IMR-90 (cell line): ENCODE measurements at regions not wholly inside any gene's neighbourhood (a gene's known extent, or its start where the extent isn't known, plus 50 kb on each side); places are given as distances from the start of the nearest gene placed in this dataset.

ENCODE experiments used
- ATAC-seq: fragments of 200-7000 bp; cut with Tn5 transposase; 2 replicates; pipeline ENCODE4 v1.9.1; 2020; ENCODE audit warnings: low read depth, mild to moderate bottlenecking, moderate library complexity
- BruUV-seq: library from RNA; stranded (reverse); fragments of 400-500 nt; replicated peaks from 2 replicates; lab custom pipeline; 2021; lab: Mats Ljungman, UMichigan
- CTCF ChIA-PET: fragments of 300-600 bp; formaldehyde crosslinking; extraction: SDS; loops from one replicate; lab custom pipeline; 2021; ENCODE audit warnings: antibody characterized with exemption; lab: Yijun Ruan, JAX
- POLR2A ChIA-PET: fragments of 300-600 bp; sonication (Branson Sonifier 250); formaldehyde crosslinking; loops from one replicate; lab custom pipeline; 2022; ENCODE audit warnings: antibody characterized with exemption; ENCODE audit not compliant: unreplicated experiment; lab: Charles Lee
- DNase-seq: peaks from one replicate; pipeline ENCODE4 v3.0.0; 2013
- H2AFZ ChIP-seq: replicated peaks from 2 replicates; pipeline ENCODE3; 2013; ENCODE audit warnings: low read length, mild to moderate bottlenecking; ENCODE audit not compliant: poor library complexity
- H2AK5ac ChIP-seq: 2 replicates; pipeline ENCODE4 v1.6.1; 2013; ENCODE audit warnings: low read depth, low read length, inconsistent platforms
- H2AK9ac ChIP-seq: replicated peaks from 2 replicates; pipeline ENCODE3; 2013; ENCODE audit warnings: mild to moderate bottlenecking, low read depth, low read length, moderate library complexity; ENCODE audit not compliant: poor library complexity
- H2BK120ac ChIP-seq: 2 replicates; pipeline ENCODE4 v1.6.1; 2013; ENCODE audit warnings: low read depth, low read length, inconsistent platforms
- H2BK15ac ChIP-seq: 3 replicates; pipeline ENCODE4 v1.6.1; 2013; ENCODE audit warnings: low read depth, low read length, inconsistent platforms
- H2BK20ac ChIP-seq: 2 replicates; pipeline ENCODE4 v1.6.1; 2013; ENCODE audit warnings: low read depth, mild to moderate bottlenecking, inconsistent platforms, low read length, moderate library complexity
- H2BK5ac ChIP-seq: 2 replicates; pipeline ENCODE4 v1.6.1; 2013; ENCODE audit warnings: mild to moderate bottlenecking, low read depth, low read length, inconsistent platforms; ENCODE audit not compliant: poor library complexity, severe bottlenecking
- H3K14ac ChIP-seq: replicated peaks from 2 replicates; pipeline ENCODE4 v1.6.1; 2013; ENCODE audit warnings: low read depth, low read length, inconsistent platforms
- H3K18ac ChIP-seq: 2 replicates; pipeline ENCODE4 v1.6.1; 2013; ENCODE audit warnings: low read depth, low read length, control low read depth
- H3K23ac ChIP-seq: 2 replicates; pipeline ENCODE4 v1.6.1; 2013; ENCODE audit warnings: low read depth, low read length, inconsistent platforms
- H3K27ac ChIP-seq: 2 replicates; pipeline ENCODE4 v1.5.1; 2013; ENCODE audit warnings: mild to moderate bottlenecking, control low read depth, low read length; ENCODE audit not compliant: insufficient read depth
- H3K27me3 ChIP-seq: 2 replicates; pipeline ENCODE4 v1.6.1; 2013; ENCODE audit warnings: low read length; ENCODE audit not compliant: control insufficient read depth, insufficient read depth
- H3K36me3 ChIP-seq: 2 replicates; pipeline ENCODE4 v1.6.1; 2013; ENCODE audit warnings: low read length, mixed read lengths; ENCODE audit not compliant: control insufficient read depth, insufficient read depth
- H3K4ac ChIP-seq: 2 replicates; pipeline ENCODE4 v1.6.1; 2013; ENCODE audit warnings: low read depth, low read length, inconsistent platforms
- H3K4me1 ChIP-seq: 2 replicates; pipeline ENCODE4 v1.6.1; 2013; ENCODE audit warnings: low read length, mixed read lengths; ENCODE audit not compliant: control insufficient read depth, insufficient read depth
- H3K4me2 ChIP-seq: 2 replicates; pipeline ENCODE4 v1.6.1; 2013; ENCODE audit warnings: low read depth, mild to moderate bottlenecking, control low read depth, low read length, moderate library complexity
- H3K4me3 ChIP-seq: 2 replicates; pipeline ENCODE4 v1.5.1; 2013; ENCODE audit warnings: low read depth, mild to moderate bottlenecking, control low read depth, low read length, moderate library complexity; ENCODE audit not compliant: insufficient read depth
- H3K56ac ChIP-seq: 2 replicates; pipeline ENCODE4 v1.6.1; 2013; ENCODE audit warnings: low read length, inconsistent platforms; ENCODE audit not compliant: insufficient read depth; ENCODE audit errors: extremely low read depth
- H3K79me1 ChIP-seq, 2 experiments: 2 replicates each; pipeline ENCODE4 v1.6.1; 2013; ENCODE audit warnings: low read length in 2 of 2, inconsistent platforms in 1 of 2, low read depth in 1 of 2
- H3K9ac ChIP-seq: 2 replicates; pipeline ENCODE4 v1.6.1; 2013; ENCODE audit warnings: low read depth, low read length, control low read depth
- H3K9me1 ChIP-seq: 2 replicates; pipeline ENCODE4 v1.6.1; 2013; ENCODE audit warnings: low read length, inconsistent platforms; ENCODE audit not compliant: insufficient read depth
- H3K9me3 ChIP-seq: 2 replicates; pipeline ENCODE4 v1.6.1; 2013; ENCODE audit warnings: low read length; ENCODE audit not compliant: control insufficient read depth, insufficient read depth
- H4K20me1 ChIP-seq: 2 replicates; pipeline ENCODE4 v1.6.1; 2013; ENCODE audit warnings: low read length, inconsistent platforms; ENCODE audit not compliant: insufficient read depth
- H4K5ac ChIP-seq: 2 replicates; pipeline ENCODE4 v1.6.1; 2013; ENCODE audit warnings: mild to moderate bottlenecking, low read depth, low read length, control low read depth
- H4K8ac ChIP-seq, 2 experiments: 2 replicates each; pipeline ENCODE4 v1.6.1; 2013; ENCODE audit warnings: low read depth in 2 of 2, low read length in 2 of 2, control low read depth in 1 of 2, inconsistent platforms in 1 of 2
- H4K91ac ChIP-seq: 2 replicates; pipeline ENCODE4 v1.6.1; 2013; ENCODE audit warnings: low read depth, low read length, inconsistent platforms; ENCODE audit not compliant: insufficient read depth
- BHLHE40 ChIP-seq: fragments of 150-350 bp; IDR thresholded peaks from 2 replicates; pipeline ENCODE4 v1.6.1; 2016; ENCODE audit warnings: mild to moderate bottlenecking, low read depth, low read length
- CEBPB ChIP-seq: IDR thresholded peaks from 2 replicates; pipeline ENCODE4 v1.6.1; 2012; ENCODE audit warnings: low read depth, low read length, improper control_type of control experiment
- CHD1 ChIP-seq: IDR thresholded peaks from 2 replicates; pipeline ENCODE4 v1.6.1; 2012; ENCODE audit warnings: low read depth, low read length, improper control_type of control experiment
- CTCF ChIP-seq: conservative IDR thresholded peaks from 2 replicates; pipeline ENCODE4 v1.5.1; 2012; ENCODE audit warnings: mild to moderate bottlenecking, low read depth, low read length, improper control_type of control experiment
- ELK1 ChIP-seq: fragments of 150-350 bp; IDR thresholded peaks from 2 replicates; pipeline ENCODE4 v1.6.1; 2016; ENCODE audit warnings: low read depth, mild to moderate bottlenecking, low read length, moderate library complexity, borderline replicate concordance
- FOS ChIP-seq: fragments of 150-350 bp; IDR thresholded peaks from 2 replicates; pipeline ENCODE4 v1.6.1; 2016; ENCODE audit warnings: low read depth, low read length
- MAFK ChIP-seq: IDR thresholded peaks from 2 replicates; pipeline ENCODE4 v1.6.1; 2012; ENCODE audit warnings: low read depth, low read length, improper control_type of control experiment
- MAZ ChIP-seq: IDR thresholded peaks from 2 replicates; pipeline ENCODE4 v1.6.1; 2012; ENCODE audit warnings: low read depth, mild to moderate bottlenecking, low read length, improper control_type of control experiment, moderate library complexity, borderline replicate concordance
- MXI1 ChIP-seq: IDR thresholded peaks from 2 replicates; pipeline ENCODE4 v1.6.1; 2012; ENCODE audit warnings: low read depth, mild to moderate bottlenecking, low read length, moderate library complexity, borderline replicate concordance
- NFE2L2 ChIP-seq: fragments of 150-350 bp; IDR thresholded peaks from 2 replicates; pipeline ENCODE4 v1.6.1; 2016; ENCODE audit warnings: low read depth, mild to moderate bottlenecking, low read length
- POLR2A ChIP-seq: IDR thresholded peaks from 2 replicates; pipeline ENCODE4 v1.6.1; 2012; ENCODE audit warnings: mild to moderate bottlenecking, low read depth, low read length
- RAD21 ChIP-seq: IDR thresholded peaks from 2 replicates; pipeline ENCODE4 v1.6.1; 2012; ENCODE audit warnings: low read length, improper control_type of control experiment
- RCOR1 ChIP-seq: IDR thresholded peaks from 2 replicates; pipeline ENCODE4 v1.6.1; 2012; ENCODE audit warnings: mild to moderate bottlenecking, low read length, improper control_type of control experiment; ENCODE audit not compliant: insufficient replicate concordance
- RFX5 ChIP-seq: IDR thresholded peaks from 2 replicates; pipeline ENCODE4 v1.8.0; 2012; ENCODE audit warnings: low read depth, mild to moderate bottlenecking, low read length, moderate library complexity
- SMC3 ChIP-seq: fragments of 150-350 bp; IDR thresholded peaks from 2 replicates; pipeline ENCODE4 v1.6.1; 2016; ENCODE audit warnings: low read depth, mild to moderate bottlenecking, antibody characterized with exemption, low read length, moderate library complexity
- USF2 ChIP-seq: fragments of 150-350 bp; IDR thresholded peaks from 2 replicates; pipeline ENCODE4 v1.6.1; 2017; ENCODE audit warnings: mild to moderate bottlenecking, antibody characterized with exemption, low read length, low read depth
- WGBS, 2 experiments: methylation state at CpG; one replicate each; pipeline versions ENCODE4 v1.1.5 to v1.1.7; 2013; ENCODE audit warnings: missing lambda C conversion rate in 2 of 2; ENCODE audit not compliant: insufficient read length in 1 of 2; ENCODE audit errors: extremely low coverage in 2 of 2; 5-methylcytosine and 5-hydroxymethylcytosine counted together
- dilution Hi-C: fragments of 300-500 bp; cut with HindIII; formaldehyde crosslinking; loops from one replicate; pipeline ENCODE4 v1.14.3; 2018; ENCODE audit warnings: low sequenced_read_pairs; ENCODE audit not compliant: unreplicated experiment
- in situ Hi-C: fragments of 300-500 bp; cut with MboI; formaldehyde crosslinking; loops from 3 replicates; pipeline ENCODE4 v1.14.3; 2019; ENCODE audit warnings: low sequenced_read_pairs, inconsistent platforms, mixed read lengths
- intact Hi-C: fragments of 100-400 bp; cut with micrococcal nuclease; formaldehyde crosslinking; loops from 2 replicates; pipeline ENCODE4 v1.10.0; 2022

GRCh38 chr3:78285032-78285728 lies 1245.3 kb downstream of the ROBO2 start:
- in situ Hi-C loops = no loop called here
- Histone ChIP-seq H3K4me3 (no peak overlapping the region), H3K27me3 (no peaks in the 10 kb centered on the region), H2BK5ac (no peak overlapping the region), H2BK20ac (no peak overlapping the region), H3K9ac (no peak overlapping the region), H2AK9ac (no peak overlapping the region), H4K5ac (no peak overlapping the region), H3K18ac (no peak overlapping the region), H3K56ac (no peak overlapping the region), H3K23ac (no peak overlapping the region), H3K4me1 (no peaks in the 10 kb centered on the region), H2AFZ (no peak overlapping the region), H2BK15ac (no peak overlapping the region), H3K27ac (no peak overlapping the region), H4K91ac (no peak overlapping the region), H3K9me3 (no peaks in the 10 kb centered on the region), H4K8ac (no peak overlapping the region), H3K4me2 (no peak overlapping the region), H4K20me1 (no peaks in the 10 kb centered on the region), H3K79me1 (no peaks in the 10 kb centered on the region), H3K4ac (no peak overlapping the region), H2AK5ac (no peak overlapping the region), H3K14ac (no peak overlapping the region), H3K9me1 (no peaks in the 10 kb centered on the region), H2BK120ac (no peak overlapping the region), H3K36me3 (no peaks in the 10 kb centered on the region)
- WGBS, 2 experiments = 81% methylated on average over 3 of the region's 6 CpGs; no CpG with 5 or more reads in 1 of the 2 experiments
- intact Hi-C loops = no loop called here
- ChIA-PET POLR2A (no interaction called here), CTCF (no interaction called here)
- DNase-seq (no peak), ATAC-seq (no peak)
- BruUV-seq = no TSS peak
- dilution Hi-C loops = no loop called here
- TF ChIP-seq POLR2A (no peak), FOS (no peak), ELK1 (no peak), USF2 (no peak), MAFK (no peak), RCOR1 (no peak), CEBPB (no peak), CHD1 (no peak), NFE2L2 (no peak), RAD21 (no peak), CTCF (no peak), MXI1 (no peak), RFX5 (no peak), BHLHE40 (no peak), MAZ (no peak), SMC3 (no peak)
